ENCODE measurements at regions not wholly inside any gene's neighbourhood (a gene's known extent, or its start where the extent isn't known, plus 50 kb on each side); places are given as distances from the start of the nearest gene placed in this dataset.
A peak's percentile ranks its signal among the peaks of the same experiment; 100 is the strongest.

GRCh38 chr12:132397152-132397933 lies 68.0 kb upstream of the GALNT9 start:
- Mint-ChIP-seq H3K9me3 (ENCODE audit: unreplicated experiment) (no peaks in the 10 kb centered on the region), H3K4me3 (ENCODE audit: unreplicated experiment) (peak overlapping the region; percentile 63)
- intact Hi-C loops (cut with micrococcal nuclease; ENCODE audit: unreplicated experiment): no loop called here

GRCh38 chr12:132396657-132397056 lies 67.3 kb upstream of the GALNT9 start:
- H3K9me3 ChIP-seq: no peaks in the 10 kb centered on the region
- CTCF ChIA-PET: no interaction called here
- Mint-ChIP-seq H3K36me3 (ENCODE audit: insufficient read depth, unreplicated experiment) (no peaks in the 10 kb centered on the region), H3K4me1 (ENCODE audit: low read depth, unreplicated experiment) (peaks cover 17% of the 10 kb centered on the region), H3K9me3 (ENCODE audit: unreplicated experiment) (no peaks in the 10 kb centered on the region), H3K27ac (ENCODE audit: unreplicated experiment) (peak overlapping the region; percentile 75), H3K4me3 (ENCODE audit: unreplicated experiment) (peak overlapping the region; percentile 63), H3K27me3 (ENCODE audit: insufficient read depth, unreplicated experiment) (peaks cover 3% of the 10 kb centered on the region)
- BruUV-seq (replicated peaks): TSS peak; percentile 75
- no peak overlapping the region; the same call in 1 of the 2 replicates for H3K4me3 ChIP-seq (ENCODE audit: low read depth, low read length)
- no peaks in the 10 kb centered on the region for H3K36me3 ChIP-seq (ENCODE audit: control insufficient read depth, insufficient read depth, low read length)
- H3K27me3 ChIP-seq (replicated peaks; ENCODE audit: control insufficient read depth, insufficient read depth, low read length): no peaks in the 10 kb centered on the region
- no peak for DNase-seq
- intact Hi-C loops (cut with micrococcal nuclease; ENCODE audit: unreplicated experiment): no loop called here
- peaks cover 11% of the 10 kb centered on the region for H3K4me1 ChIP-seq
- POLR2A ChIA-PET: no interaction called here
- no peak for TF ChIP-seq CTCF (IDR thresholded peaks at IDR 0.05; ENCODE audit: insufficient read depth in 1 of 2, low read depth in 1 of 2, low read length in 1 of 2, severe bottlenecking in 1 of 2, unreplicated experiment in 1 of 2)

More at GRCh38 chr12:132397152-132397933, 68.0 kb upstream of the GALNT9 start:
- Mint-ChIP-seq H3K36me3 (ENCODE audit: insufficient read depth, unreplicated experiment) (no peaks in the 10 kb centered on the region), H3K4me1 (ENCODE audit: low read depth, unreplicated experiment) (peaks cover 17% of the 10 kb centered on the region), H3K27ac (ENCODE audit: unreplicated experiment) (peak overlapping the region; percentile 75), H3K27me3 (ENCODE audit: insufficient read depth, unreplicated experiment) (peaks cover 3% of the 10 kb centered on the region)
- peaks cover 11% of the 10 kb centered on the region for H3K4me1 ChIP-seq
- no peaks in the 10 kb centered on the region for H3K36me3 ChIP-seq (ENCODE audit: control insufficient read depth, insufficient read depth, low read length)
- DNase-seq: peak; percentile 55 to 71
- BruUV-seq (replicated peaks): no TSS peak
- no peaks in the 10 kb centered on the region for H3K27me3 ChIP-seq (replicated peaks; ENCODE audit: control insufficient read depth, insufficient read depth, low read length)
- no peak for TF ChIP-seq CTCF (IDR thresholded peaks at IDR 0.05; ENCODE audit: insufficient read depth in 1 of 2, low read depth in 1 of 2, low read length in 1 of 2, severe bottlenecking in 1 of 2, unreplicated experiment in 1 of 2)
- ChIA-PET POLR2A (no interaction called here), CTCF (interaction anchor here (0.8 kb wide), 1 partner anchor 16 kb away, joined by 3 read pairs; no protein-coding TSS in a partner anchor)
- no peaks in the 10 kb centered on the region for H3K9me3 ChIP-seq
- no peak overlapping the region for H3K4me3 ChIP-seq (ENCODE audit: low read depth, low read length)

GRCh38 chr12:132395908-132396305 lies 66.5 kb upstream of the GALNT9 start:
- Histone ChIP-seq H3K4me3 (ENCODE audit: low read depth, low read length) (no peak overlapping the region), H3K36me3 (ENCODE audit: control insufficient read depth, insufficient read depth, low read length) (no peaks in the 10 kb centered on the region), H3K4me1 (peaks cover 11% of the 10 kb centered on the region), H3K9me3 (no peaks in the 10 kb centered on the region), H3K27me3 (replicated peaks; ENCODE audit: control insufficient read depth, insufficient read depth, low read length) (no peaks in the 10 kb centered on the region)
- peaks cover 17% of the 10 kb centered on the region for H3K4me1 Mint-ChIP-seq (ENCODE audit: low read depth, unreplicated experiment)
- TF ChIP-seq CTCF (IDR thresholded peaks at IDR 0.05; ENCODE audit: insufficient read depth in 1 of 2, low read depth in 1 of 2, low read length in 1 of 2, severe bottlenecking in 1 of 2, unreplicated experiment in 1 of 2): no peak
- H3K9me3 Mint-ChIP-seq (ENCODE audit: unreplicated experiment): no peaks in the 10 kb centered on the region
- ChIA-PET CTCF (no interaction called here), POLR2A (no interaction called here)
- peaks cover 3% of the 10 kb centered on the region for H3K27me3 Mint-ChIP-seq (ENCODE audit: insufficient read depth, unreplicated experiment)
- no peak overlapping the region for H3K27ac Mint-ChIP-seq (ENCODE audit: unreplicated experiment)
- intact Hi-C loops (cut with micrococcal nuclease; ENCODE audit: unreplicated experiment): no loop called here
- no peaks in the 10 kb centered on the region for H3K36me3 Mint-ChIP-seq (ENCODE audit: insufficient read depth, unreplicated experiment)
- no peak overlapping the region for H3K4me3 Mint-ChIP-seq (ENCODE audit: unreplicated experiment)
- BruUV-seq (replicated peaks): no TSS peak
- peak in 1 of 2 experiments; percentile 22 for DNase-seq

All from Caco-2 (cell line).